Endothelial cell of umbilical vein (primary cell): ENCODE measurements at regions not wholly inside any gene's neighbourhood (a gene's known extent, or its start where the extent isn't known, plus 50 kb on each side); places are given as distances from the start of the nearest gene placed in this dataset.

Experiments
- BruUV-seq: library from RNA; stranded (reverse); fragments of 400-500 nt; replicated peaks from 2 replicates; lab custom pipeline; 2021; lab: Mats Ljungman, UMichigan
- CTCF ChIA-PET: fragments of 300-600, 350-600 bp; sonication (Branson Sonifier 250); formaldehyde crosslinking; loops from one replicate; lab custom pipeline; 2021; ENCODE audit warnings: antibody characterized with exemption, inconsistent platforms; lab: Charles Lee
- POLR2A ChIA-PET: fragments of 300-600, 350-600 bp; sonication (Branson Sonifier 250); formaldehyde crosslinking; loops from one replicate; lab custom pipeline; 2021; ENCODE audit warnings: antibody characterized with exemption, inconsistent platforms; lab: Charles Lee
- DNase-seq: peaks from one replicate; pipeline ENCODE4 v3.0.0-alpha.2; 2011; ENCODE audit warnings: low read depth, low spot score
- FAIRE-seq: peaks from 2 replicates; lab custom pipeline; 2011; peaks lifted over from hg19 to GRCh38; lab: Jason Lieb, UNC
- H2AFZ ChIP-seq: 2 replicates; pipeline ENCODE4 v1.6.0; 2012; ENCODE audit warnings: low read depth, low read length, control low read depth, inconsistent platforms
- H3K27ac ChIP-seq: 2 replicates; pipeline ENCODE4 v1.5.1; 2011; ENCODE audit warnings: low read depth, mild to moderate bottlenecking, control low read depth, low read length, moderate library complexity; ENCODE audit not compliant: insufficient read depth
- H3K27me3 ChIP-seq, 2 experiments: 2 replicates each; pipeline versions ENCODE4 v1.6.0 to v1.6.1; 2011; ENCODE audit warnings: low read length in 2 of 2, mixed read lengths in 1 of 2; ENCODE audit not compliant: control insufficient read depth in 2 of 2, insufficient read depth in 2 of 2
- H3K36me3 ChIP-seq, 2 experiments: 2 replicates in 1 of 2; 3 replicates in 1 of 2; pipeline ENCODE4 v1.5.1; 2011; ENCODE audit warnings: low read length in 2 of 2, mild to moderate bottlenecking in 1 of 2, moderate library complexity in 1 of 2; ENCODE audit not compliant: control insufficient read depth in 2 of 2, insufficient read depth in 2 of 2; ENCODE audit errors: extremely low read depth in 1 of 2
- H3K4me1 ChIP-seq: 3 replicates; pipeline ENCODE4 v1.5.1; 2011; ENCODE audit warnings: mild to moderate bottlenecking, low read length; ENCODE audit not compliant: control insufficient read depth, insufficient read depth; ENCODE audit errors: extremely low read depth
- H3K4me2 ChIP-seq: 2 replicates; pipeline ENCODE4 v1.6.1; 2011; ENCODE audit warnings: low read length, control low read depth, mixed read lengths; ENCODE audit not compliant: insufficient read depth
- H3K4me3 ChIP-seq, 3 experiments: fragments of 200-600 bp in 1 of 3; sonication (generic), shearing (Covaris generic) in 1 of 3; replicated peaks in 1 of 3; 2 replicates each; pipeline ENCODE4 v1.5.1; 2011 to 2016; ENCODE audit warnings: control low read depth in 3 of 3, low read length in 3 of 3, mild to moderate bottlenecking in 2 of 3, inconsistent platforms in 1 of 3, low read depth in 1 of 3, moderate library complexity in 1 of 3; ENCODE audit not compliant: insufficient read depth in 1 of 3
- H3K79me2 ChIP-seq: 2 replicates; pipeline ENCODE4 v1.6.0; 2012; ENCODE audit warnings: low read length, inconsistent platforms; ENCODE audit not compliant: control insufficient read depth, insufficient read depth
- H3K9ac ChIP-seq: replicated peaks from 2 replicates; pipeline ENCODE3; 2011; ENCODE audit warnings: low read length, control low read depth; ENCODE audit not compliant: insufficient read depth; ENCODE audit errors: extremely low read depth
- H3K9me1 ChIP-seq: replicated peaks from 3 replicates; pipeline ENCODE4 v1.6.0; 2011; ENCODE audit warnings: mild to moderate bottlenecking, low read length; ENCODE audit not compliant: control insufficient read depth, insufficient read depth; ENCODE audit errors: extremely low read depth
- H3K9me3 ChIP-seq: replicated peaks from 2 replicates; pipeline ENCODE4 v1.5.1; 2012; ENCODE audit warnings: low read length, inconsistent platforms; ENCODE audit not compliant: control insufficient read depth, insufficient read depth
- H4K20me1 ChIP-seq: replicated peaks from 2 replicates; pipeline ENCODE3; 2011; ENCODE audit warnings: mild to moderate bottlenecking, low read length; ENCODE audit not compliant: control insufficient read depth, insufficient read depth; ENCODE audit errors: extremely low read depth
- CTCF ChIP-seq, 2 donors: IDR thresholded peaks; 1 replicate in 1 of 2; 2 replicates in 1 of 2; pipeline ENCODE4 v1.5.1; 2011; ENCODE audit warnings: low read length in 2 of 2, mild to moderate bottlenecking in 2 of 2, moderate library complexity in 2 of 2, control low read depth in 1 of 2, inconsistent platforms in 1 of 2, low read depth in 1 of 2; ENCODE audit not compliant: insufficient read depth in 1 of 2; ENCODE audit errors: extremely low read depth in 1 of 2
- EZH2 ChIP-seq: IDR thresholded peaks from 2 replicates; pipeline ENCODE4 v1.6.1; 2012; ENCODE audit warnings: borderline replicate concordance, low read depth, mild to moderate bottlenecking, moderate library complexity, low read length, inconsistent platforms; ENCODE audit not compliant: severe bottlenecking
- FOS ChIP-seq: IDR thresholded peaks from 2 replicates; pipeline ENCODE4 v1.6.1; 2011; ENCODE audit warnings: mild to moderate bottlenecking, low read length, moderate library complexity, borderline replicate concordance; ENCODE audit not compliant: insufficient read depth
- GATA2 ChIP-seq: IDR thresholded peaks from 2 replicates; pipeline ENCODE4 v1.7.0; 2011; ENCODE audit warnings: low read depth, mild to moderate bottlenecking, moderate library complexity, mixed read lengths, low read length; ENCODE audit not compliant: insufficient read length, insufficient read depth
- JUN ChIP-seq: IDR thresholded peaks from 2 replicates; pipeline ENCODE4 v1.6.1; 2011; ENCODE audit warnings: borderline replicate concordance, low read depth; ENCODE audit not compliant: insufficient read length, insufficient read depth
- MAX ChIP-seq: IDR thresholded peaks from 2 replicates; pipeline ENCODE4 v1.6.1; 2011; ENCODE audit not compliant: insufficient read depth, insufficient read length
- MYC ChIP-seq: IDR thresholded peaks from one replicate; pipeline ENCODE4 v1.6.1; 2011; ENCODE audit warnings: mild to moderate bottlenecking, low read depth, low read length
- POLR2A ChIP-seq: IDR thresholded peaks from 2 replicates; pipeline ENCODE4 v1.6.1; 2012; ENCODE audit warnings: low read depth, mild to moderate bottlenecking, control low read depth, low read length
- POLR2AphosphoS5 ChIP-seq: IDR thresholded peaks from 2 replicates; pipeline ENCODE4 v1.6.1; 2012; ENCODE audit warnings: low read depth, mild to moderate bottlenecking, control low read depth, low read length, moderate library complexity; ENCODE audit not compliant: insufficient read depth
- dilution Hi-C: fragments of 300-500 bp; cut with MboI; formaldehyde crosslinking; loops from one replicate; pipeline ENCODE4 v1.15.0; 2019; ENCODE audit warnings: low sequenced_read_pairs; ENCODE audit not compliant: extremely low pct_ligation_motif_present
- intact Hi-C: fragments of 100-400 bp; cut with micrococcal nuclease; formaldehyde crosslinking; loops from one replicate; pipeline ENCODE4 v1.10.0; 2022

GRCh38 chr7:17069146-17069545, 187.4 kb upstream of the AGR3 start:
- H3K9ac ChIP-seq, result no peak overlapping the region
- H4K20me1 ChIP-seq, result no peaks in the 10 kb centered on the region
- dilution Hi-C loops, result no loop called here
- no peaks in the 10 kb centered on the region for H3K4me1 ChIP-seq
- CTCF ChIA-PET, result interaction anchor here (0.9 to 1.1 kb wide), 2 partner anchors 128 to 232 kb away, joined by 3 to 5 read pairs; no protein-coding TSS in a partner anchor
- no peaks in the 10 kb centered on the region for H3K79me2 ChIP-seq
- no peaks in the 10 kb centered on the region for H3K9me1 ChIP-seq
- H3K4me3 ChIP-seq, result no peak overlapping the region
- intact Hi-C loops, result no loop called here
- TF ChIP-seq EZH2, result no peak
- no peak for TF ChIP-seq MAX
- no peak for TF ChIP-seq POLR2AphosphoS5
- no peaks in the 10 kb centered on the region for H3K27me3 ChIP-seq
- H3K27ac ChIP-seq, result no peak overlapping the region
- H3K9me3 ChIP-seq, result no peaks in the 10 kb centered on the region
- H3K36me3 ChIP-seq, result no peaks in the 10 kb centered on the region
- no peak overlapping the region for H2AFZ ChIP-seq
- BruUV-seq, result no TSS peak
- DNase-seq (no peak), FAIRE-seq (no peak)
- POLR2A ChIA-PET, result no interaction called here
- no peak overlapping the region for H3K4me2 ChIP-seq

DNA sequence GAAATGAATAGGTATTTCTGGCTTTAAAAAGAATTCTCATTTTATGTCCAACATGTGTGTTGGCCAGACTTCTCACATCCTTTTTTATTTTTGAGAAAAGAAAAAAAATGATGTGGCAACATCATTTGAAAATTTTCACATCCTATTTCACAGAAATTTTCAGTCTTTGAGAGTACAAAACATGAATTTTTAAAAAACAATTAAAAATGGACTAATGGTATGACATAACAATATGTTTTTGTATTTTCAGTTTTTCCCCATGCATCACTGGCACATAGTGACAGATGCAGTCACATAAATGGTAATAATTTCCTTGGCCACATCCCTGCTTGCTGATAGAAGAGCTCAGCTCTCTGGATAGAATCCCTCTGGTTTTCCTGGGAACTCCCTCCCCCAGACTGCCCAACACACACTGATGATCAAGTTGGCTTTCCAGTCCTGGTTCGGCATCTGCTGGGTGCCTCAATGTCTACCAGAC, 188.5 kb upstream of the AGR3 start:
- Histone ChIP-seq H3K27me3 (no peaks in the 10 kb centered on the region), H3K79me2 (no peaks in the 10 kb centered on the region), H3K4me3 (no peak overlapping the region), H3K27ac (no peak overlapping the region), H3K4me1 (no peaks in the 10 kb centered on the region), H3K9ac (no peak overlapping the region), H3K36me3 (no peaks in the 10 kb centered on the region), H2AFZ (no peak overlapping the region), H4K20me1 (no peaks in the 10 kb centered on the region), H3K9me3 (no peaks in the 10 kb centered on the region), H3K4me2 (no peak overlapping the region), H3K9me1 (no peaks in the 10 kb centered on the region)
- TF ChIP-seq CTCF (IDR thresholded peaks at IDR 0.05; ENCODE audit: extremely low read depth in 1 of 2, insufficient read depth in 1 of 2, low read depth in 1 of 2, low read length in 2 of 2) (no peak), POLR2AphosphoS5 (no peak), GATA2 (no peak), MYC (no peak), POLR2A (no peak), MAX (no peak), EZH2 (no peak), FOS (no peak), JUN (no peak)
- intact Hi-C loops, result no loop called here
- FAIRE-seq, result no peak
- ChIA-PET POLR2A (no interaction called here), CTCF (interaction anchor here (1.0 to 2.4 kb wide), 3 partner anchors 8 to 144 kb away, joined by 4 to 14 read pairs (median 7); no protein-coding TSS in a partner anchor)
- BruUV-seq, result no TSS peak
- dilution Hi-C loops, result no loop called here
- DNase-seq, result no peak
